SK-N-SH (cell line): ENCODE measurements at regions not wholly inside any gene's neighbourhood (a gene's known extent, or its start where the extent isn't known, plus 50 kb on each side); places are given as distances from the start of the nearest gene placed in this dataset.
A peak's percentile ranks its signal among the peaks of the same experiment; 100 is the strongest.

ENCODE experiments used
- CTCF ChIA-PET: fragments of 300-600, 350-600 bp; formaldehyde crosslinking; extraction: SDS; loops from one replicate; lab custom pipeline; 2021; lab: Yijun Ruan, JAX
- POLR2A ChIA-PET: fragments of 350-600 bp; sonication (Branson Sonifier 250); formaldehyde crosslinking; extraction: SDS; loops from one replicate; lab custom pipeline; 2020; ENCODE audit warnings: antibody characterized with exemption, inconsistent platforms; lab: Yijun Ruan, JAX
- DNase-seq: peaks from one replicate; pipeline ENCODE4 v3.0.0; 2012
- H2AFZ ChIP-seq: fragments of 200-600 bp; sonication (generic); 2 replicates; pipeline ENCODE4 v1.8.1; 2016; ENCODE audit warnings: antibody characterized with exemption, mild to moderate bottlenecking, low read depth
- H3F3A ChIP-seq: fragments of 200-600 bp; sonication (generic); replicated peaks from 2 replicates; pipeline ENCODE3; 2016; ENCODE audit warnings: antibody characterized with exemption, mild to moderate bottlenecking; ENCODE audit not compliant: insufficient read depth
- H3K27ac ChIP-seq, 2 experiments: fragments of 200-500 bp in 1 of 2; fragments of 200-600 bp in 1 of 2; sonication (Bioruptor generic) in 1 of 2; sonication (generic), shearing (Covaris generic) in 1 of 2; 2 replicates each; pipeline versions ENCODE4 v1.5.1 to v1.6.1; 2014 to 2016; ENCODE audit warnings: low read depth in 2 of 2, inconsistent platforms in 1 of 2, low read length in 1 of 2, mild to moderate bottlenecking in 1 of 2, mixed read lengths in 1 of 2
- H3K27me3 ChIP-seq: fragments of 200-600 bp; sonication (generic), shearing (Covaris generic); 2 replicates; pipeline ENCODE4 v1.6.1; 2016; ENCODE audit warnings: mixed run types; ENCODE audit not compliant: insufficient read depth
- H3K36me3 ChIP-seq, 2 experiments: fragments of 200-500 bp in 1 of 2; fragments of 200-600 bp in 1 of 2; sonication (Bioruptor generic) in 1 of 2; sonication (generic) in 1 of 2; replicated peaks in 1 of 2; 2 replicates each; pipeline versions ENCODE3 to v1.5.1; 2014 to 2016; ENCODE audit warnings: low read length in 1 of 2, mild to moderate bottlenecking in 1 of 2; ENCODE audit not compliant: insufficient read depth in 2 of 2, control insufficient read depth in 1 of 2
- H3K4me1 ChIP-seq, 2 experiments: fragments of 200-500 bp in 1 of 2; fragments of 200-600 bp in 1 of 2; sonication (Bioruptor generic) in 1 of 2; sonication (generic), shearing (Covaris generic) in 1 of 2; 2 replicates each; pipeline versions ENCODE4 v1.5.1 to v1.6.1; 2014 to 2016; ENCODE audit warnings: low read depth in 1 of 2, low read length in 1 of 2, mixed run types in 1 of 2; ENCODE audit not compliant: insufficient read depth in 2 of 2, control insufficient read depth in 1 of 2
- H3K4me2 ChIP-seq: fragments of 200-600 bp; sonication (generic), shearing (Covaris generic); 2 replicates; pipeline ENCODE4 v1.6.1; 2017; ENCODE audit warnings: mixed run types
- H3K4me3 ChIP-seq, 2 experiments: fragments of 200-500 bp in 1 of 2; fragments of 200-600 bp in 1 of 2; sonication (Bioruptor generic) in 1 of 2; sonication (generic), shearing (Covaris generic) in 1 of 2; 2 replicates each; pipeline versions ENCODE4 v1.5.1 to v1.8.1; 2014 to 2016; ENCODE audit warnings: low read depth in 2 of 2, inconsistent platforms in 1 of 2, low read length in 1 of 2, mild to moderate bottlenecking in 1 of 2, mixed read lengths in 1 of 2, moderate library complexity in 1 of 2
- H3K79me2 ChIP-seq: fragments of 200-600 bp; sonication (generic); 2 replicates; pipeline ENCODE4 v1.8.1; 2017; ENCODE audit warnings: mild to moderate bottlenecking; ENCODE audit not compliant: insufficient read depth
- H3K9ac ChIP-seq: fragments of 200-600 bp; sonication (generic); 2 replicates; pipeline ENCODE4 v1.6.1; 2017; ENCODE audit warnings: mixed run types
- H3K9me2 ChIP-seq: fragments of 200-600 bp; sonication (generic); 2 replicates; pipeline ENCODE4 v1.6.1; 2017; ENCODE audit warnings: mixed run types
- H3K9me3 ChIP-seq: fragments of 200-600 bp; sonication (generic); 2 replicates; pipeline ENCODE4 v1.6.1; 2017; ENCODE audit warnings: mixed run types, mild to moderate bottlenecking, moderate library complexity
- H4K20me1 ChIP-seq: fragments of 200-600 bp; sonication (generic); 2 replicates; pipeline ENCODE4 v1.6.1; 2017; ENCODE audit warnings: mild to moderate bottlenecking, mixed run types; ENCODE audit not compliant: insufficient read depth
- FOXJ3 ChIP-seq: sonication (generic); formaldehyde crosslinking; IDR thresholded peaks from 2 replicates; pipeline ENCODE4 v1.5.1; 2020; ENCODE audit warnings: mild to moderate bottlenecking, missing genetic modification reagents
- MAX ChIP-seq: IDR thresholded peaks from 2 replicates; pipeline ENCODE4 v1.4.0; 2012; ENCODE audit warnings: low read depth
- MEF2A ChIP-seq: IDR thresholded peaks from 2 replicates; pipeline ENCODE4 v1.4.0; 2012; ENCODE audit warnings: low read depth, borderline replicate concordance
- NRF1 ChIP-seq: IDR thresholded peaks from 2 replicates; pipeline ENCODE4 v1.6.1; 2012; ENCODE audit warnings: low read depth, mild to moderate bottlenecking, low read length
- PBX3 ChIP-seq: IDR thresholded peaks from 2 replicates; pipeline ENCODE4; 2012
- REST ChIP-seq: IDR thresholded peaks from 2 replicates; pipeline ENCODE4 v1.6.1; 2012; ENCODE audit warnings: mild to moderate bottlenecking, low read depth, low read length, moderate library complexity
- RXRA ChIP-seq: IDR thresholded peaks from 2 replicates; pipeline ENCODE4 v1.4.0; 2012; ENCODE audit warnings: low read depth, mild to moderate bottlenecking, borderline replicate concordance
- SIN3A ChIP-seq: IDR thresholded peaks from 2 replicates; pipeline ENCODE4 v1.6.1; 2012; ENCODE audit warnings: low read depth, mild to moderate bottlenecking, low read length, moderate library complexity, borderline replicate concordance
- TAF1 ChIP-seq: IDR thresholded peaks from 2 replicates; pipeline ENCODE4 v1.6.1; 2012; ENCODE audit warnings: low read depth, mild to moderate bottlenecking, low read length, moderate library complexity, borderline replicate concordance
- YY1 ChIP-seq: IDR thresholded peaks from 2 replicates; pipeline ENCODE4 v1.4.0; 2012; ENCODE audit warnings: low read depth, mild to moderate bottlenecking
- WGBS: methylation state at CpG from one replicate; pipeline ENCODE4 v1.1.6; 2017; ENCODE audit warnings: low lambda C conversion rate; 5-methylcytosine and 5-hydroxymethylcytosine counted together

- no peak for TF ChIP-seq TAF1
- TF ChIP-seq, all 33 proteins: peak for 0
Measured at GRCh38 chr2:24418166-24418841, 58.0 kb upstream of the ITSN2 start (continued).

GRCh38 chr2:24412812-24413211, 52.5 kb upstream of the ITSN2 start:
- H3K27me3 ChIP-seq: no peaks in the 10 kb centered on the region
- no peaks in the 10 kb centered on the region for H3K4me1 ChIP-seq
- peak overlapping the region; percentile 3; the same call in 1 of the 2 replicates for H2AFZ ChIP-seq
- CTCF ChIA-PET: interaction anchor here (0.9 to 4.4 kb wide), 4 partner anchors 10 to 415 kb away, joined by 3 to 36 read pairs (median 6); partner anchors contain the start of genes CENPO and PTRHD1
- no peak overlapping the region for H3K27ac ChIP-seq
- H3K79me2 ChIP-seq: no peaks in the 10 kb centered on the region
- no peaks in the 10 kb centered on the region for H3K9me3 ChIP-seq
- 93% methylated on average over 3 of the region's 3 CpGs for WGBS
- no peaks in the 10 kb centered on the region for H3K36me3 ChIP-seq
- no peak overlapping the region for H3K4me2 ChIP-seq
- no peak overlapping the region for H3K4me3 ChIP-seq
- no peak for DNase-seq
- no peaks in the 10 kb centered on the region for H4K20me1 ChIP-seq
- TF ChIP-seq NRF1: no peak
- no peak for TF ChIP-seq SIN3A
- TF ChIP-seq, all 33 proteins: peak for 0
- POLR2A ChIA-PET: no interaction called here
- H3K9me2 ChIP-seq: no peaks in the 10 kb centered on the region
- H3F3A ChIP-seq: no peaks in the 10 kb centered on the region
- no peak overlapping the region for H3K9ac ChIP-seq

GRCh38 chr2:24411488-24412151, 51.3 kb upstream of the ITSN2 start:
- Histone ChIP-seq H3K9ac (no peak overlapping the region), H4K20me1 (no peaks in the 10 kb centered on the region), H3K36me3 (no peaks in the 10 kb centered on the region), H3F3A (no peaks in the 10 kb centered on the region), H3K79me2 (no peaks in the 10 kb centered on the region), H3K9me3 (no peaks in the 10 kb centered on the region), H3K4me3 (no peak overlapping the region), H3K4me2 (no peak overlapping the region), H3K27ac (no peak overlapping the region), H3K9me2 (no peaks in the 10 kb centered on the region), H2AFZ (no peak overlapping the region), H3K4me1 (no peaks in the 10 kb centered on the region), H3K27me3 (no peaks in the 10 kb centered on the region)
- 78% methylated on average over 4 of the region's 4 CpGs for WGBS
- DNase-seq: no peak
- ChIA-PET POLR2A (no interaction called here), CTCF (interaction anchor here (0.9 to 4.9 kb wide), 13 partner anchors 11 to 719 kb away, joined by 3 to 269 read pairs (median 10); partner anchors contain the start of genes CENPO and PTRHD1)
- no peak for TF ChIP-seq MEF2A
- no peak for TF ChIP-seq FOXJ3 (CRISPR knock-in tag)

- Histone ChIP-seq H3K9ac (no peak overlapping the region), H3K36me3 (no peaks in the 10 kb centered on the region), H3K9me2 (no peaks in the 10 kb centered on the region), H3K4me3 (no peak overlapping the region), H3K4me2 (no peak overlapping the region), H2AFZ (no peak overlapping the region), H4K20me1 (no peaks in the 10 kb centered on the region), H3K79me2 (no peaks in the 10 kb centered on the region), H3K27me3 (no peaks in the 10 kb centered on the region), H3F3A (no peaks in the 10 kb centered on the region), H3K4me1 (no peaks in the 10 kb centered on the region), H3K27ac (no peak overlapping the region), H3K9me3 (no peaks in the 10 kb centered on the region)
- 90% methylated on average over 2 of the region's 2 CpGs for WGBS
- TF ChIP-seq PBX3: no peak
- TF ChIP-seq REST: no peak
- TF ChIP-seq RXRA: no peak
- TF ChIP-seq MAX: no peak
- no peak for TF ChIP-seq YY1
- POLR2A ChIA-PET: no interaction called here
- no peak for DNase-seq
- CTCF ChIA-PET: interaction anchor here (0.7 to 4.9 kb wide), 31 partner anchors 12 to 884 kb away, joined by 3 to 269 read pairs (median 5); partner anchors contain the start of genes CENPO, NCOA1 and PTRHD1
Measured at GRCh38 chr2:24410976-24411375, 50.6 kb upstream of the ITSN2 start.
